MG63 (cell line): ENCODE measurements at regions not wholly inside any gene's neighbourhood (a gene's known extent, or its start where the extent isn't known, plus 50 kb on each side); places are given as distances from the start of the nearest gene placed in this dataset.
A peak's percentile ranks its signal among the peaks of the same experiment; 100 is the strongest.

Experiments
- DNase-seq: peaks from one replicate; pipeline ENCODE4 v3.0.0-alpha.2; 2020
- H3K27me3 ChIP-seq: fragments of 250-450 bp; sonication (Bioruptor Pico); 2 replicates; pipeline ENCODE4 v1.5.1; 2020; ENCODE audit warnings: mild to moderate bottlenecking, moderate library complexity
- H3K36me3 ChIP-seq: fragments of 250-450 bp; sonication (Bioruptor Pico); 2 replicates; pipeline ENCODE4 v1.5.1; 2020; ENCODE audit warnings: mild to moderate bottlenecking, moderate library complexity
- H3K4me3 ChIP-seq: fragments of 250-450 bp; sonication (Bioruptor Pico); 2 replicates; pipeline ENCODE4 v1.5.1; 2020; ENCODE audit warnings: mild to moderate bottlenecking, moderate library complexity
- H3K9me3 ChIP-seq: fragments of 250-450 bp; sonication (Bioruptor Pico); 2 replicates; pipeline ENCODE4 v1.5.1; 2020; ENCODE audit warnings: mild to moderate bottlenecking, moderate library complexity

DNA sequence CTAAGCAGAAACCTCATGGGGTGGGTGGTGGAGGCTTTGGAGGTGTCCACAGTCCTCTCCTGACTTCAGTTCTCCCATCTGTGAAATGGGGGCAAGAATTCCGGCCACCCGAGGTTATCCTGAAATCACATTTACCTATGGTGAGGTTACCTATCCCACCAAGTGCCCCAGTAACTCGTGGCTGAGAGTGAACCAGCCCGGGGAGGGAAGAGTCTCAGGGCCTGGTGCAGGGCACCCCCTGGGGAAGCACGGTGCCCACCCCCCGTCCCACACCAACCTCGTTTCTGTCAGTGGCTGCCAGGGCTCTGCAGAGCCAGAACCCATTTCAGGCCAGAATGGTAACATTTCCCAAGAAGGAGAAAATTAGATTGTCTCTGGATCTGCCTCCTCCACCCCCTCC lies 83.7 kb upstream of the VSTM2B start:
- no peak for DNase-seq
- H3K4me3 ChIP-seq: no peak overlapping the region

DNA sequence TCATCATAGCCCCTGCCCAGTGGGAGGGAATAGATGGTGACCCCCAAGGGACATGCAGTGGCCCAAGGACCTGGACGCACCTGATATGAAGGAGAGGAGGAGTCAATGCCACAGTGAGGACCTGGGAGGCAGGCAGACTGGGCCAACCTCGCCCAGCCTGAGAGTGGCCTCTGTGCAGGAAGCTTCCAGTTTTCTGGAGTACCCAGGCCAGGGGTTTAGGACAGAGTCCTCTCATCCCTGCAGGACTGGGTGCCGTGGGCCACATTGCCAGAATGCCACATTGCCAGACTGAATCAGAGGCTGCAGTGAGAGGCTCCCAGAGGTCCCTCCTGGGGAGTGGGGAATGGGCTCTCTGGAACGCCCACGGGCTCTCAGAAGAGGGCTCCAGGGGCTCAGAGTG lies 82.9 kb upstream of the VSTM2B start:
- Histone ChIP-seq H3K9me3 (no peaks in the 10 kb centered on the region), H3K4me3 (no peak overlapping the region), H3K36me3 (no peaks in the 10 kb centered on the region), H3K27me3 (no peaks in the 10 kb centered on the region)
- DNase-seq: no peak

More for the DNA sequence above, 83.7 kb upstream of the VSTM2B start:
- H3K27me3 ChIP-seq: no peaks in the 10 kb centered on the region
- H3K9me3 ChIP-seq: no peaks in the 10 kb centered on the region
- no peaks in the 10 kb centered on the region for H3K36me3 ChIP-seq

DNA sequence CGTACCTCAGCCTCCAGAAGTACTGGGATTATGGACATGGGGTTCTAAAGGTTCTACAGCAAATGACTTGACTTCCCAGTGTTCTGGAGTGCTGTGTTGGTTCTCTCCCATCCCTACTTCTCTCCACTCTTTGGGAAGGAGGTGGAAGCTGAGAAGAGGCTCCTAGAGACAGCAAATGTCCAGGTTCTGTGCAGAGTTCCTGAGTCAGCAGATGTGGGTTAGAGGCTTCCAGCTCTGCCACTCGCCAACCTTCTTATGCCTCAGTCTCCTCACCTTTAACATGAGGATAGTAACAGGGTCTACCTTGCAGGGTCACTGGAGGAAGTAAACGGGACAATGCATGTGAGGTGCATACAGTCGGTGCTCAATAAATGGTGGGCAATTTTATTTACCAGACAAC lies 80.5 kb upstream of the VSTM2B start:
- no peak for DNase-seq
- H3K4me3 ChIP-seq: no peak overlapping the region
- no peaks in the 10 kb centered on the region for H3K9me3 ChIP-seq
- no peaks in the 10 kb centered on the region for H3K27me3 ChIP-seq
- no peaks in the 10 kb centered on the region for H3K36me3 ChIP-seq

DNA sequence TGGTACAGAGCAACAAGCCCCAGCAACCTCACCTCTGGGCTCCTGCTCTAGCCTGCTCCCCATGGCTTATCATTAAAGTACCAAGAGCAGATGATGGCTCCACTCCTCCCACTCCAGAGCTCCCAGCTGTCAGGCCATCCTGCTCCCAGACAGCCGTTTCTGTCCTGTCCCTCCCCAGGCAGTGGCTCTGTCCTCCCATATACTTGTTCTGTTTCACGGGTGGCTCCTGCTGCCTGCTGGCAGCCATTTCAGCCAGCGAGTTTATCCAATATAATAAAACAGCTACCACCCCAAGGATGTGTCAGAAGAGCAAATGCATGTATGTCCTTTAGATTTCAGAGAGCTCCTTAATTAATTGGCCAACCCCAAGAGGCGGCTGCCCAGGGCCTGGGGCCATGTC lies 79.4 kb upstream of the VSTM2B start:
- DNase-seq: no peak
- Histone ChIP-seq H3K36me3 (no peaks in the 10 kb centered on the region), H3K27me3 (no peaks in the 10 kb centered on the region; the same call in 1 of the 2 replicates), H3K9me3 (no peaks in the 10 kb centered on the region), H3K4me3 (no peak overlapping the region)

DNA sequence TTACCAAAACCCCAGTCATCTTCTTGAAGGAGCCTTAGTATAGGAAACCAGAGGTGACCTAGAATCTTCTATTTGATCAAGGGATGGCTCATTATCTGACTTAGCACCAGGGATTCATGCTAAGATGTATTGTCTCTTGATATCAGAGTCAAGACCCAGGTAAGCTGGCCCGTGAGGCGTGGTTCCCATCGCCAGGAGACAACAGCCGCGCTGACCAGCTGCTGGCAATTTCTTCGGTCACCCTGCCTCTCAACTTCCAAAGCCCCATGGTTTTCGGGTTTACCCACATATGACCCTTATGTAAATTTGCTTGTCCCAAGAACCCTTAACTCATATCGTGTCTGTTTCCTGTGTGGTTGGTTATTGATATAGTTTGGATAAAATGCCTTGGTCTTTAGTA lies 77.7 kb upstream of the VSTM2B start:
- Histone ChIP-seq H3K4me3 (no peak overlapping the region), H3K9me3 (no peaks in the 10 kb centered on the region), H3K27me3 (no peaks in the 10 kb centered on the region; the same call in 1 of the 2 replicates), H3K36me3 (no peaks in the 10 kb centered on the region)
- no peak for DNase-seq

DNA sequence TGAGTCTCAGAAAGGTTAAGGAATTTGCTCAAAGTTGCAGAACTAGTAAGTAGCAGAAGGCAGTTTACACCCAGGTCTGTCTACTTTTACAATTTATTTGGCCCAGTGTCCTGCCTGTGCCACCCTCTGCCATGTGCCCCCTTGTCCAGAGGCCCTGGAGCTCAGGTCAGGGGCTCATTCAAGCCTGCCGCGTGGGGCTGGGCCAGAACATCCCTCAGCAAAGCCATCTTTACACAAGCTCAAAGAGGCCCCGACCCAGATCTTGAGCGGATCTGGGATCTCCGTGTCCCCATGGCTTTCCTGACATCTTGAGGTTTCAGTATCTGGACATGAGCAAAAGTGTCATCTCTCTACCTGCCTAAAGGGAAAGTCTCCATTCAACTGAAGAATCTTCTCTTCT lies 76.4 kb upstream of the VSTM2B start:
- DNase-seq: no peak
- Histone ChIP-seq H3K9me3 (no peaks in the 10 kb centered on the region), H3K27me3 (no peaks in the 10 kb centered on the region; the same call in 1 of the 2 replicates), H3K4me3 (no peak overlapping the region), H3K36me3 (no peaks in the 10 kb centered on the region)

DNA sequence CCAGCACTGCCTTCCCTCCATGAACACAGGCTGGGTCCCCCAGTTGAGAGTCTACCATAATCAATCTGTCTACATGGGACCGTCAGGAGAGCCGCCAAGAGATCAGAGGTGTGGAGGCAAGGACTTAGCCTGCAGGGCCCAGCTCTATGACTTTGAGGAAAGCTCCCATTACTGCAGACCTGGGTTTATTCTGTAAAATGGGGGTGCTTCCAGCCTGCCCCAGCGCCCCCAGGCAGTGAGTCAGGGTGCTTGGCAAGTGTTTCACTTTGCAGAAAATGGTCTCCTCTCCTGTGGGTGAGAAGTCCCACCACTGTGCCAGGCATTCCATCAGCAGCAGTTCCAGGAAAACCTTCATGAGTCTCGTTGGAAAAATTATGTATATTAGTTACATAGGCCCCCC lies 75.5 kb upstream of the VSTM2B start:
- no peaks in the 10 kb centered on the region for H3K9me3 ChIP-seq
- H3K36me3 ChIP-seq: no peaks in the 10 kb centered on the region
- no peak for DNase-seq

DNA sequence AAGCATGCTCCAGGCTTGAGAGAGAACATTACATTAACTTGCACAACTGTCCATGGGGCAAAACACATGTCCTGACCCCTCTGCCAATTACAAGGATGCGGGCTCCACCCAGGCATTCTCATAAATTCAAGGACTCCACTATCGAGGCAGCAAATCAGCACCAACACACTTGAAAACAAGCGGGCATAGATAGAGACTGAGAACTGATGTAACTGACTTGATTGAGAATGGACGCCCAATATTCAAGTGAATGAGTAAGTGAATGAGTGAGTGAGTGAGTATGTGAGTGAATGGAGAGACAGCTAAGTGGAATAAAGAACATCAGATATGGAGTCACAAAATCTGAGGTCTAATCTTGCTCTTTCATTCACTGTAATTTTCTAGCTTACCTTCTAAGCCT lies 75.0 kb upstream of the VSTM2B start:
- no peak for DNase-seq
- H3K4me3 ChIP-seq: no peak overlapping the region
- H3K36me3 ChIP-seq: no peaks in the 10 kb centered on the region

More for the DNA sequence above, 75.5 kb upstream of the VSTM2B start:
- Histone ChIP-seq H3K4me3 (no peak overlapping the region), H3K27me3 (no peaks in the 10 kb centered on the region; the same call in 1 of the 2 replicates)

DNA sequence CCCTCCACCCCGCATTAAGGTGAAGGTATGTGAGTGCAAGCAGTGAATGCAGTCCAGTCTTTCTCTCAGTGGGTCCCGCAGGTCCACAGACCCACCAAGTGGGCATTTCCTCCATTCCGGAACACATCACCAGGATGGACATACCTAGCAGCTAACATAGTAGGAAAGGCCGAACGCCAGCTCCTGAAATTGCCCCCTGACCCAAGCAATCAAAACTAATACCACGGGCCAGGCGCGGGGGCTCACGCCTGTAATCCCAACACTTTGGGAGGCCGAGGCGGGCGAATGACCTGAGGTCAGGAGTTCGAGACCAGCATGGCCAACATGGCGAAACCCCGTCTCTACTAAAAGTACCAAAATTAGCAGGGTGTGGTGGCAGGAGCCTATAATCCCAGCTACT lies 71.7 kb upstream of the VSTM2B start:
- Histone ChIP-seq H3K4me3 (no peak overlapping the region), H3K9me3 (no peaks in the 10 kb centered on the region), H3K27me3 (peaks cover 2% of the 10 kb centered on the region; the same call in 1 of the 2 replicates), H3K36me3 (no peaks in the 10 kb centered on the region)
- DNase-seq: no peak

More for the DNA sequence above, 75.0 kb upstream of the VSTM2B start:
- Histone ChIP-seq H3K9me3 (no peaks in the 10 kb centered on the region), H3K27me3 (no peaks in the 10 kb centered on the region; the same call in 1 of the 2 replicates)

DNA sequence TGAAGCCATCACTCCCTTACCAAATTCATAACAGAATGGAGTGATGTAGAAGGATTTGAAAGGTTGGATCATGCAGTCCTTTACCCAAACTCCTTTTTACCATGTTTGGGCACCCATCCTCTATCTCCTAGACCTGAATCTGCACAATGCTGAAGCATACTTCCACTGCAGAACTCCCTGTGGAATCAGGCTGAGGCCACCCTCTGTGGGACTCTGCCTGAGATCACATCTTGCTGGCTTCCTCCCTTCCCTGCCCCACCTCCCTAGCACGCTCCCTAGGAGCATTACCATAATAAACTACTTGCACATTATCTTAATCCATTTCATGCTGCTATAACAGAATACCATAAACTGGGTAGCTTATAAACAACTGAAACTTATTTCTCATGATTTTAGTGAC lies 68.4 kb upstream of the VSTM2B start:
- DNase-seq: no peak
- H3K36me3 ChIP-seq: no peaks in the 10 kb centered on the region
- H3K4me3 ChIP-seq: no peak overlapping the region
- no peaks in the 10 kb centered on the region for H3K9me3 ChIP-seq
- H3K27me3 ChIP-seq: peaks cover 2% of the 10 kb centered on the region; the same call in 1 of the 2 replicates

DNA sequence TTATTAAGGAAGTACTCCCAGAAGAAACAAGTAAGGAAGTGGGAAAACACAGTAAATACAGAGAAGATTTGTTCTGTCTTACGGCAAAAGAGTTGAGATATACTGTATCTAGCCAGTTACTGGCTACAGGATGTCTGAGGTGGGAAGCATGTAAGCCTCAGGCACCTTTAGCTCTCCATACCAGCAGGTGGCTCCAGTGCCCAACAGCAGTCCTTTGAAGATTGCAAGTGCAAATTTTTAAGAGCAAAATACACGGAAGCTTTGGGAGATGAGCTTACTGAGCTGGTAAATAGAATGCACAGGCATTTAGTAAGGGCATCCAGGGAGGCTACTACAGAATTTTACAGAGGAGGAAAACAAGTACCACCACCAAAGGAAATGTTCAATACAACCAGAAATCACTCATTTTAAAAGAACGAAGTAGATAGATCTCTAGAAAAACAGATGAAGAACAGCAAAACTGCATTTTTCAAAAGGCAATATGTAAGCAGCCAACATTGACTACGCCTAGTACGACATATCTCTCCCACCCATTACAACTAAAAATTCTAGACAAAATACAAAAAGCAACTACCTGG lies 57.9 kb upstream of the VSTM2B start:
- Histone ChIP-seq H3K4me3 (no peak overlapping the region), H3K9me3 (no peaks in the 10 kb centered on the region), H3K27me3 (peaks cover 13% of the 10 kb centered on the region), H3K36me3 (no peaks in the 10 kb centered on the region)
- DNase-seq: peak; percentile 30

DNA sequence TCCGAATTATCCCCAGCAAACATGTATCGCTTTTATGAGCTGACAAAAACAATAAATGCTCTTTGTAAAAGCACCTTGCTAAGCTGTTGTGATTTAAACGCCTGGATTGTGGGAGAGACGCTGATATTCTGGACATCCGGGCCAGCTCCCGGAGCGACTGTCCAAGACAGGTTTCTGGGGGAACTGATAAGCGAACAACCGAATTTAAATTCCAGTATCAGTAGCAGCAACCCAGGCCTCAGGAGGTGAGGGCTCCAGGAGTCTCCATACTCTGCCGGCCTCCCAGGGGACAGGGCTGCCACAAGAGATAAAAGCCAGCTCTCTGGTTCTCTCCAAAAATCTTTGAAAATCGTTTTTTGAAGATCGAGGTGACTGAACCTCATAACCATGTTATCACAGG lies 50.3 kb upstream of the VSTM2B start:
- no peaks in the 10 kb centered on the region for H3K36me3 ChIP-seq
- H3K4me3 ChIP-seq: no peak overlapping the region
- DNase-seq: no peak
- peaks cover 3% of the 10 kb centered on the region; the same call in 1 of the 2 replicates for H3K27me3 ChIP-seq
- H3K9me3 ChIP-seq: no peaks in the 10 kb centered on the region
